Lower lobe of right lung (tissue), 2 donors: ENCODE measurements at regions not wholly inside any gene's neighbourhood (a gene's known extent, or its start where the extent isn't known, plus 50 kb on each side); places are given as distances from the start of the nearest gene placed in this dataset.
A peak's percentile ranks its signal among the peaks of the same experiment; 100 is the strongest.

Experiments
- ATAC-seq, 2 donors: fragments of 200-7000 bp; cut with Tn5 transposase; one replicate each; pipeline ENCODE4 v1.9.1; 2020 to 2022; ENCODE audit warnings: mild to moderate bottlenecking in 2 of 2, moderate library complexity in 2 of 2
- DNase-seq: peaks from one replicate; pipeline ENCODE4 v3.0.0-alpha.2; 2020
- H3K27ac ChIP-seq: fragments of 200-600 bp; one replicate; pipeline ENCODE4 v1.8.0; 2022
- H3K27me3 ChIP-seq: fragments of 200-600 bp; one replicate; pipeline ENCODE4 v1.8.0; 2022; ENCODE audit warnings: low read depth
- H3K36me3 ChIP-seq: fragments of 200-600 bp; one replicate; pipeline ENCODE4 v1.8.0; 2022; ENCODE audit warnings: mild to moderate bottlenecking
- H3K4me1 ChIP-seq: fragments of 200-600 bp; one replicate; pipeline ENCODE4 v1.8.0; 2022
- H3K4me3 ChIP-seq: fragments of 200-600 bp; one replicate; pipeline ENCODE4 v1.8.0; 2022; ENCODE audit warnings: mild to moderate bottlenecking
- H3K9me3 ChIP-seq: fragments of 200-600 bp; one replicate; pipeline ENCODE4 v1.8.0; 2022
- CTCF ChIP-seq: fragments of 200-600 bp; IDR thresholded peaks from one replicate; pipeline ENCODE4 v1.8.0; 2022; ENCODE audit warnings: antibody characterized with exemption, mild to moderate bottlenecking
- intact Hi-C: fragments of 100-400 bp; cut with DNase I; formaldehyde crosslinking; loops from one replicate; pipeline ENCODE4 v1.11.0; 2022
- donor health status: DM: no; HTN: yes; CAD: no; lungs with severe emphysema.

- Histone ChIP-seq H3K4me3 (no peak overlapping the region), H3K36me3 (no peaks in the 10 kb centered on the region), H3K9me3 (no peaks in the 10 kb centered on the region), H3K4me1 (no peaks in the 10 kb centered on the region), H3K27me3 (no peaks in the 10 kb centered on the region), H3K27ac (no peak overlapping the region)
- peak; percentile 73 for TF ChIP-seq CTCF
- peak in 1 of 2 donors; percentile 65 for ATAC-seq
- DNase-seq, result peak; percentile 48
- intact Hi-C loops, result loop anchor here (5.0 kb wide), 1 partner anchor 300 kb away; no protein-coding TSS in a partner anchor
These were observed 69.9 kb upstream of the CNTN1 start for GRCh38 chr12:40622246-40622838.

GRCh38 chr12:40632171-40632570 is 60.1 kb upstream of the CNTN1 start:
- no peak overlapping the region for H3K4me3 ChIP-seq
- TF ChIP-seq CTCF, result no peak
- no peaks in the 10 kb centered on the region for H3K9me3 ChIP-seq
- intact Hi-C loops, result no loop called here
- no peaks in the 10 kb centered on the region for H3K27me3 ChIP-seq
- no peak overlapping the region for H3K27ac ChIP-seq
- DNase-seq (no peak), ATAC-seq (no peak)
- no peaks in the 10 kb centered on the region for H3K36me3 ChIP-seq
- no peaks in the 10 kb centered on the region for H3K4me1 ChIP-seq

- Histone ChIP-seq H3K27ac (no peak overlapping the region), H3K4me3 (no peak overlapping the region), H3K27me3 (no peaks in the 10 kb centered on the region), H3K36me3 (no peaks in the 10 kb centered on the region), H3K9me3 (no peaks in the 10 kb centered on the region), H3K4me1 (no peaks in the 10 kb centered on the region)
- TF ChIP-seq CTCF, result no peak
- no peak for DNase-seq
- intact Hi-C loops, result no loop called here
- no peak for ATAC-seq
These were observed 59.3 kb upstream of the CNTN1 start for GRCh38 chr12:40632933-40633332.

- H3K4me1 ChIP-seq, result no peaks in the 10 kb centered on the region
- H3K4me3 ChIP-seq, result no peak overlapping the region
- no peak overlapping the region for H3K27ac ChIP-seq
- TF ChIP-seq CTCF, result no peak
- H3K27me3 ChIP-seq, result no peaks in the 10 kb centered on the region
- no peaks in the 10 kb centered on the region for H3K36me3 ChIP-seq
- intact Hi-C loops, result no loop called here
- no peak for ATAC-seq
- DNase-seq, result no peak
- H3K9me3 ChIP-seq, result no peaks in the 10 kb centered on the region
These were observed 57.6 kb upstream of the CNTN1 start for GRCh38 chr12:40634517-40635131.

- ATAC-seq (no peak), DNase-seq (no peak)
- H3K4me3 ChIP-seq, result no peak overlapping the region
- intact Hi-C loops, result no loop called here
- no peaks in the 10 kb centered on the region for H3K27me3 ChIP-seq
- H3K27ac ChIP-seq, result no peak overlapping the region
- no peaks in the 10 kb centered on the region for H3K4me1 ChIP-seq
- TF ChIP-seq CTCF, result no peak
- no peaks in the 10 kb centered on the region for H3K36me3 ChIP-seq
- H3K9me3 ChIP-seq, result no peaks in the 10 kb centered on the region
These were observed 57.0 kb upstream of the CNTN1 start for GRCh38 chr12:40635141-40635731.
